ENCODE measurements at regions not wholly inside any gene's neighbourhood (a gene's known extent, or its start where the extent isn't known, plus 50 kb on each side); places are given as distances from the start of the nearest gene placed in this dataset.

DNA sequence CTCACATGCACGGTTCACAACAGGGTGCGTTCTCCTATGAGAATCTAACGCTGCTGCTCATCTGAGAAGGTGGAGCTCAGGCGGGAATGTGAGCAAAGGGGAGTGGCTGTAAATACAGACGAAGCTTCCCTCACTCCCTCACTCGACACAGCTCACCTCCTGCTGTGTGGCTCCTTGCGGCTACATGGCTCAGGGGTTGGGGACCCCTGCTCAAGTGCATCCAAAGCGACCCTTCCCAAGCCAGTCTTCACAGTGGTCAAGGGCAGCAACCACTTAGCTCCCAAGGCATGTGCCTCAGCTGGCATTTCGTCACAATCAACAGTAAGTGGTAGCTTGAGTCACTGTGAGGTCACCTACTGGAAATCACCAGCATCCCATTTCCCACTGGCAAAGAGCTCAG lies 64.6 kb upstream of the SCGB1C2 start:
- peak; percentile 0 for DNase-seq (ENCODE audit: low read depth)

All from fibroblast of gingiva (primary cell).